GM13976 (cell line): ENCODE measurements at regions not wholly inside any gene's neighbourhood (a gene's known extent, or its start where the extent isn't known, plus 50 kb on each side); places are given as distances from the start of the nearest gene placed in this dataset.
"Not testable (repeated sequence)": the region's sequence is repeated elsewhere in the genome, so short reads cannot be mapped to it uniquely, and the experiment has no call there.

ENCODE experiments used
- DNase-seq: peaks from one replicate; pipeline ENCODE4 v3.0.0; 2012; ENCODE audit warnings: low spot score
- in situ Hi-C: fragments of 300-500 bp; cut with MboI; formaldehyde crosslinking; loops from one replicate; pipeline ENCODE4 v1.12.0; 2022; ENCODE audit warnings: low sequenced_read_pairs, mixed read lengths, inconsistent platforms; ENCODE audit not compliant: unreplicated experiment
- TF ChIP-seq, protein P1 (sequence below): IDR thresholded peaks from 2 replicates; pipeline ENCODE4 v1.5.1; 2012; ENCODE audit warnings: borderline replicate concordance, mild to moderate bottlenecking; ENCODE audit not compliant: insufficient read depth; ENCODE audit errors: extremely low read depth, missing control alignments, control extremely low read depth

DNA sequence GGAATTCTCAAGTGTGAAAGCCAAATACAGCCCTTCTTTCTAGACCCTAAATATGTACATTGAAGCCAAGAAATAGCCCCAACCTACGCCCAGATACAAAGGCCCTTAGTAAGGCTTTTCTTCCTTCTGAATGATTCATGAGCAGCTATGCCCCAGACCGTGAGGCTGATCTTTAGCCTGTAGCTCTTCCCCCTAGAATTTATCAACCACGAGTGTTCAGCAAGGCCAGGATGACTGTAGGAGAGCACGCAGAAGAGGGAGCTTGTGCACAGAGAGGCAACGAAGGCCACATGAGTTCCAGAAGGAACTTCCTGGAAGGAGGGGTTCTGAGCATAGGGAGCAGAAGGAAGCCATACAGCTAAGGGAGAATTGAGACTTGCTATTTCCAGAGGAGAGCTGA, 53.0 kb upstream of the HABP2 start:
- no peak for DNase-seq
- TF ChIP-seq, protein P1, sequence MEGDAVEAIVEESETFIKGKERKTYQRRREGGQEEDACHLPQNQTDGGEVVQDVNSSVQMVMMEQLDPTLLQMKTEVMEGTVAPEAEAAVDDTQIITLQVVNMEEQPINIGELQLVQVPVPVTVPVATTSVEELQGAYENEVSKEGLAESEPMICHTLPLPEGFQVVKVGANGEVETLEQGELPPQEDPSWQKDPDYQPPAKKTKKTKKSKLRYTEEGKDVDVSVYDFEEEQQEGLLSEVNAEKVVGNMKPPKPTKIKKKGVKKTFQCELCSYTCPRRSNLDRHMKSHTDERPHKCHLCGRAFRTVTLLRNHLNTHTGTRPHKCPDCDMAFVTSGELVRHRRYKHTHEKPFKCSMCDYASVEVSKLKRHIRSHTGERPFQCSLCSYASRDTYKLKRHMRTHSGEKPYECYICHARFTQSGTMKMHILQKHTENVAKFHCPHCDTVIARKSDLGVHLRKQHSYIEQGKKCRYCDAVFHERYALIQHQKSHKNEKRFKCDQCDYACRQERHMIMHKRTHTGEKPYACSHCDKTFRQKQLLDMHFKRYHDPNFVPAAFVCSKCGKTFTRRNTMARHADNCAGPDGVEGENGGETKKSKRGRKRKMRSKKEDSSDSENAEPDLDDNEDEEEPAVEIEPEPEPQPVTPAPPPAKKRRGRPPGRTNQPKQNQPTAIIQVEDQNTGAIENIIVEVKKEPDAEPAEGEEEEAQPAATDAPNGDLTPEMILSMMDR, result no peak
- in situ Hi-C loops, result no loop called here

DNA sequence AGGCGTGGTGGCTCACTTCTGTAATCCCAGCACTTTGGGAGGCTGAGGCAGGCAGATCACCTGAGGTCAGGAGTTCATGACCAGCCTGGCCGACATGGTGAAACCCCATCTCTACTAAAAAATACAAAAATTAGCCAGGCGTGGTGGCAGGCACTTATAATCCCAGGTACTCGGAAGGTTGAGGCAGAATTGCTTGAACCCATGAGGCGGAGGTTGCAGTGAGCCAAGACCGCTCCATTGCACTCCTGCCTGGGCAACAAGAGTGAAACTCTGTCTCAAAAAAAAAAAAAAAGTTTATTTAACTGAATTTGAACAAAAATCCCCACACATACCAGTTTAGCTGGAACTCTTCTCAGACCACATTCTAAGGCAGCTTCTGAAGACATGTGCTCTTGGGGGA, 51.8 kb upstream of the HABP2 start:
- DNase-seq, in situ Hi-C loops: not testable (repeated sequence)
